Colonic mucosa (tissue), 4 donors: ENCODE measurements at regions not wholly inside any gene's neighbourhood (a gene's known extent, or its start where the extent isn't known, plus 50 kb on each side); places are given as distances from the start of the nearest gene placed in this dataset.

Source experiments
- DNase-seq: peaks from one replicate; pipeline ENCODE4 v3.0.0-alpha.2; 2020
- H3K27ac ChIP-seq: fragments of 200-600 bp; one replicate; pipeline ENCODE4 v1.8.0; 2021
- H3K27me3 ChIP-seq: fragments of 200-600 bp; one replicate; pipeline ENCODE4 v1.8.0; 2021
- H3K36me3 ChIP-seq: fragments of 200-600 bp; one replicate; pipeline ENCODE4 v1.8.0; 2021
- H3K4me1 ChIP-seq: fragments of 200-600 bp; one replicate; pipeline ENCODE4 v1.8.0; 2021; ENCODE audit warnings: mild to moderate bottlenecking
- H3K4me3 ChIP-seq: fragments of 200-600 bp; one replicate; pipeline ENCODE4 v1.8.0; 2021
- H3K9ac ChIP-seq, 2 donors: one replicate each; pipeline ENCODE4 v1.7.0; 2013; ENCODE audit warnings: control low read depth in 2 of 2, low read depth in 2 of 2, low read length in 2 of 2
- H3K9me3 ChIP-seq: fragments of 200-600 bp; one replicate; pipeline ENCODE4 v1.8.0; 2021
- CTCF ChIP-seq: fragments of 200-600 bp; IDR thresholded peaks from one replicate; pipeline ENCODE4 v1.8.0; 2022; ENCODE audit warnings: antibody characterized with exemption, mild to moderate bottlenecking
- intact Hi-C: fragments of 100-400 bp; cut with DNase I; formaldehyde crosslinking; loops from one replicate; pipeline ENCODE4 v1.14.1; 2022
- donor health status: healthy.
- donor health status: DM: no; HTN: no; CAD: no.
- donor health status: DM: no; HTN: no; CAD: no.

GRCh38 chr15:39326306-39326975, 254.4 kb upstream of the THBS1 start:
- no peak for DNase-seq
- intact Hi-C loops: no loop called here
- no peak for TF ChIP-seq CTCF
- H3K9ac ChIP-seq: no peak overlapping the region
- H3K27ac ChIP-seq: no peak overlapping the region
- H3K4me3 ChIP-seq: no peak overlapping the region
- no peaks in the 10 kb centered on the region for H3K9me3 ChIP-seq
- H3K27me3 ChIP-seq: no peaks in the 10 kb centered on the region
- H3K36me3 ChIP-seq: no peaks in the 10 kb centered on the region
- H3K4me1 ChIP-seq: no peaks in the 10 kb centered on the region

- Histone ChIP-seq H3K9ac (no peak overlapping the region), H3K36me3 (no peaks in the 10 kb centered on the region), H3K4me3 (no peak overlapping the region), H3K4me1 (no peaks in the 10 kb centered on the region), H3K27me3 (no peaks in the 10 kb centered on the region), H3K9me3 (no peaks in the 10 kb centered on the region), H3K27ac (no peak overlapping the region)
- no peak for DNase-seq
- intact Hi-C loops: no loop called here
- TF ChIP-seq CTCF: no peak
Observed at GRCh38 chr15:39327005-39327730, 253.7 kb upstream of the THBS1 start.

- TF ChIP-seq CTCF: no peak
- intact Hi-C loops: no loop called here
- no peaks in the 10 kb centered on the region for H3K27me3 ChIP-seq
- H3K9me3 ChIP-seq: no peaks in the 10 kb centered on the region
- H3K27ac ChIP-seq: no peak overlapping the region
- H3K4me3 ChIP-seq: no peak overlapping the region
- no peaks in the 10 kb centered on the region for H3K36me3 ChIP-seq
- no peaks in the 10 kb centered on the region for H3K4me1 ChIP-seq
- DNase-seq: no peak
- H3K9ac ChIP-seq: no peak overlapping the region
Observed at GRCh38 chr15:39330061-39330460, 250.8 kb upstream of the THBS1 start.

- Histone ChIP-seq H3K27me3 (no peaks in the 10 kb centered on the region), H3K9ac (no peak overlapping the region), H3K4me1 (no peaks in the 10 kb centered on the region), H3K4me3 (no peak overlapping the region), H3K27ac (no peak overlapping the region), H3K36me3 (no peaks in the 10 kb centered on the region), H3K9me3 (no peaks in the 10 kb centered on the region)
- intact Hi-C loops: no loop called here
- TF ChIP-seq CTCF: no peak
- DNase-seq: no peak
Observed at GRCh38 chr15:39331584-39331983, 249.3 kb upstream of the THBS1 start.

- no peaks in the 10 kb centered on the region for H3K9me3 ChIP-seq
- H3K4me1 ChIP-seq: no peaks in the 10 kb centered on the region
- no peak for DNase-seq
- no peaks in the 10 kb centered on the region for H3K36me3 ChIP-seq
- H3K9ac ChIP-seq: no peak overlapping the region
- H3K27ac ChIP-seq: no peak overlapping the region
- H3K4me3 ChIP-seq: no peak overlapping the region
- intact Hi-C loops: no loop called here
- no peak for TF ChIP-seq CTCF
- no peaks in the 10 kb centered on the region for H3K27me3 ChIP-seq
Observed at GRCh38 chr15:39332846-39333245, 248.0 kb upstream of the THBS1 start.
